K562 (cell line): ENCODE measurements at regions not wholly inside any gene's neighbourhood (a gene's known extent, or its start where the extent isn't known, plus 50 kb on each side); places are given as distances from the start of the nearest gene placed in this dataset.

ENCODE experiments used
- ATAC-seq: fragments of 200-7000 bp; cut with Tn5 transposase; 3 replicates; pipeline ENCODE4 v1.9.1; 2020; ENCODE audit warnings: moderate library complexity
- BruUV-seq: library from RNA; stranded (reverse); fragments of 400-500 nt; replicated peaks from 2 replicates; lab custom pipeline; 2021; lab: Mats Ljungman, UMichigan
- CTCF ChIA-PET: fragments of 300-600 bp; formaldehyde crosslinking; extraction: SDS; loops from one replicate; lab custom pipeline; 2021; ENCODE audit warnings: low intra/inter-chr PET ratio; lab: Yijun Ruan, JAX
- POLR2A ChIA-PET: fragments of 300-600, 350-650 bp; sonication (Branson Sonifier 250); formaldehyde crosslinking; extraction: SDS; loops from one replicate; lab custom pipeline; 2021; ENCODE audit warnings: antibody characterized with exemption, inconsistent platforms; lab: Yijun Ruan, JAX
- DNase-seq, 4 experiments: peaks; one replicate each; pipeline versions ENCODE4 v3.0.0 to v3.0.0-alpha.2; 2011 to 2018; ENCODE audit warnings: low spot score in 3 of 4, mixed read lengths in 3 of 4; ENCODE audit errors: extremely low read depth in 1 of 4
- FAIRE-seq: peaks from 2 replicates; lab custom pipeline; 2011; peaks lifted over from hg19 to GRCh38; lab: Jason Lieb, UNC
- H2AFZ ChIP-seq: 2 replicates; pipeline ENCODE4 v1.6.0; 2011; ENCODE audit warnings: low read depth, low read length, control low read depth, inconsistent platforms
- H3K27ac ChIP-seq: fragments of 200-600 bp; 3 replicates; pipeline ENCODE4 v1.8.0; 2011; ENCODE audit warnings: low read depth, mild to moderate bottlenecking, control low read depth, inconsistent platforms, low read length, moderate library complexity, mixed read lengths; ENCODE audit errors: extremely low read depth
- H3K27me3 ChIP-seq, 2 experiments: fragments of 300-600 bp in 1 of 2; 2 replicates in 1 of 2; 3 replicates in 1 of 2; pipeline versions ENCODE4 v1.6.0 to v1.8.0; 2011; ENCODE audit warnings: inconsistent platforms in 2 of 2, low read length in 2 of 2, mild to moderate bottlenecking in 1 of 2, mixed read lengths in 1 of 2, moderate library complexity in 1 of 2; ENCODE audit not compliant: control insufficient read depth in 2 of 2, insufficient read depth in 2 of 2
- H3K36me3 ChIP-seq: fragments of 300-600 bp; 3 replicates; pipeline ENCODE4 v1.8.0; 2011; ENCODE audit warnings: mild to moderate bottlenecking, low read length, inconsistent platforms; ENCODE audit not compliant: control insufficient read depth, insufficient read depth
- H3K4me1 ChIP-seq, 2 experiments: fragments of 200-600 bp in 1 of 2; replicated peaks in 1 of 2; 2 replicates in 1 of 2; 3 replicates in 1 of 2; pipeline versions ENCODE4 v1.5.1 to v1.8.0; 2011; ENCODE audit warnings: inconsistent platforms in 2 of 2, low read length in 2 of 2, mild to moderate bottlenecking in 1 of 2, mixed read lengths in 1 of 2, moderate library complexity in 1 of 2; ENCODE audit not compliant: control insufficient read depth in 2 of 2, insufficient read depth in 2 of 2
- H3K4me2 ChIP-seq: 2 replicates; pipeline ENCODE4 v1.6.1; 2011; ENCODE audit warnings: low read length, control low read depth, inconsistent platforms, mixed read lengths; ENCODE audit not compliant: insufficient read depth
- H3K4me3 ChIP-seq: fragments of 200-600 bp; sonication (generic), shearing (Covaris generic); 2 replicates; pipeline ENCODE4 v1.5.1; 2016; ENCODE audit warnings: control low read depth, inconsistent platforms
- H3K79me2 ChIP-seq: fragments of 200-600 bp; 3 replicates; pipeline ENCODE4 v1.8.0; 2011; ENCODE audit warnings: low read length, inconsistent platforms; ENCODE audit not compliant: control insufficient read depth, insufficient read depth
- H3K9ac ChIP-seq, 2 experiments: 2 replicates each; pipeline versions ENCODE4 v1.6.0 to v1.6.1; 2011; ENCODE audit warnings: low read depth in 2 of 2, low read length in 2 of 2, control low read depth in 1 of 2, inconsistent platforms in 1 of 2, mild to moderate bottlenecking in 1 of 2, mixed read lengths in 1 of 2; ENCODE audit not compliant: insufficient read depth in 1 of 2
- H3K9me1 ChIP-seq: one replicate; pipeline ENCODE4 v1.6.0; 2011; ENCODE audit warnings: inconsistent platforms, mild to moderate bottlenecking, low read length, moderate library complexity; ENCODE audit not compliant: control insufficient read depth, insufficient read depth
- H3K9me3 ChIP-seq: replicated peaks from 2 replicates; pipeline ENCODE4 v1.5.1; 2011; ENCODE audit warnings: low read depth, low read length, inconsistent platforms; ENCODE audit not compliant: control insufficient read depth, insufficient read depth
- H4K20me1 ChIP-seq: replicated peaks from 2 replicates; pipeline ENCODE4 v1.6.1; 2011; ENCODE audit warnings: low read length, inconsistent platforms, mixed read lengths; ENCODE audit not compliant: control insufficient read depth, insufficient read depth
- HDAC3 ChIP-seq: fragments of 450-650 bp; IDR thresholded peaks from 2 replicates; pipeline ENCODE4 v1.6.1; 2018; ENCODE audit warnings: borderline replicate concordance, mild to moderate bottlenecking, moderate library complexity; ENCODE audit not compliant: partially characterized antibody
- MCM5 ChIP-seq: fragments of 450-650 bp; IDR thresholded peaks from 2 replicates; pipeline ENCODE4 v1.6.1; 2016; ENCODE audit warnings: low read depth
- MTF1 ChIP-seq: fragments of 250-450 bp; sonication (Bioruptor Pico); IDR thresholded peaks from 2 replicates; pipeline ENCODE4 v1.9.0; 2021; ENCODE audit warnings: moderate library complexity, mild to moderate bottlenecking, inconsistent platforms, borderline replicate concordance
- NUFIP1 ChIP-seq: fragments of 450-650 bp; IDR thresholded peaks from 2 replicates; pipeline ENCODE4 v1.6.1; 2018; ENCODE audit not compliant: partially characterized antibody
- RNF2 ChIP-seq: sonication (generic); IDR thresholded peaks from 2 replicates; pipeline ENCODE4 v1.6.1; 2016
- TCF7 ChIP-seq: sonication (generic); IDR thresholded peaks from 2 replicates; pipeline ENCODE4 v1.6.1; 2016; ENCODE audit warnings: antibody characterized with exemption, borderline replicate concordance
- TRIM24 ChIP-seq, 2 experiments: fragments of 450-650 bp; IDR thresholded peaks; 2 replicates each; pipeline ENCODE4 v1.6.1; 2016
- XRCC5 ChIP-seq: fragments of 200-400 bp; formaldehyde crosslinking; IDR thresholded peaks from 2 replicates; pipeline ENCODE4 v1.6.1; 2017; ENCODE audit warnings: low read depth, mild to moderate bottlenecking, low read length
- ZNF263 ChIP-seq: sonication (generic); formaldehyde crosslinking; IDR thresholded peaks from 2 replicates; pipeline ENCODE4 v1.8.0; 2022; ENCODE audit warnings: mild to moderate bottlenecking, missing genetic modification reagents, borderline replicate concordance
- WGBS: fragments of 100-300 bp; shearing (Covaris generic); methylation state at CpG from one replicate; pipeline ENCODE4 v1.1.6; 2016; ENCODE audit warnings: low coverage, mixed read lengths; ENCODE audit not compliant: insufficient coverage; ENCODE audit errors: missing lambda C conversion rate; 5-methylcytosine and 5-hydroxymethylcytosine counted together
- in situ Hi-C: fragments of 300-500 bp; cut with MboI; formaldehyde crosslinking; loops from 4 replicates; pipeline ENCODE4 v1.15.0; 2018; ENCODE audit warnings: inconsistent platforms, mixed read lengths
- intact Hi-C: fragments of 100-400 bp; cut with micrococcal nuclease; formaldehyde crosslinking; loops from 2 replicates; pipeline ENCODE4 v1.14.2; 2022
- TF ChIP-seq, protein P1 (sequence below), 2 experiments: fragments of 450-650 bp; IDR thresholded peaks; 2 replicates each; pipeline ENCODE4 v1.6.1; 2018; ENCODE audit warnings: mild to moderate bottlenecking in 2 of 2, low read depth in 1 of 2; ENCODE audit not compliant: partially characterized antibody in 2 of 2
- TF ChIP-seq, protein P2 (sequence below): fragments of 450-650 bp; formaldehyde crosslinking; IDR thresholded peaks from 2 replicates; pipeline ENCODE4 v1.4.0; 2020; ENCODE audit warnings: mild to moderate bottlenecking, moderate library complexity
- TF ChIP-seq, protein P3 (sequence below): fragments of 250-450 bp; sonication (Bioruptor Pico); IDR thresholded peaks from 2 replicates; pipeline ENCODE4 v1.6.1; 2021; ENCODE audit warnings: mild to moderate bottlenecking
- TF ChIP-seq, protein P4 (sequence below): fragments of 250-450 bp; sonication (Bioruptor Pico); IDR thresholded peaks from 2 replicates; pipeline ENCODE4 v1.5.0; 2021; ENCODE audit warnings: mild to moderate bottlenecking, moderate library complexity

DNA sequence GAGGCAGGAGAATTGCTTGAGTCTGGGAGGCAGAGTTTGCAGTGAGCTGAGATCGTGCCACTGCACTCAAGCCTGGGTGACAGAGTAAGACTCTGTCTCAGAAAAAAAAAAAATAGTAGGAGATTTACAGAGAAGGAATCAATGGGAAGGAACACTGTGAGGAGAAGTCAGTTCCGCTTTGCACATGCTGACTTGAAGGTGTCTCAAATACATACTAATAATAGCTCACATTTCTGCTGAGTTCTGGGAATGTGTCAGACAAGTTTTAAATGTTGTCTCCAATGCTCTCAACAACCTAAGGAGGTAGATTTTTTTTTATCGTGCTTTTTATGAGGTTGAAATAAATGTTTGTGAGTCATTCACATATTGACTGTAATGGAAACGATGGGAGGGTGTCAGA is 654.9 kb upstream of the CELF2 start:
- Histone ChIP-seq H3K36me3 (no peaks in the 10 kb centered on the region), H3K27me3 (no peaks in the 10 kb centered on the region), H3K9me3 (no peaks in the 10 kb centered on the region), H3K27ac (no peak overlapping the region), H4K20me1 (no peaks in the 10 kb centered on the region), H2AFZ (no peak overlapping the region), H3K4me2 (no peak overlapping the region), H3K9me1 (no peaks in the 10 kb centered on the region), H3K9ac (no peak overlapping the region), H3K79me2 (no peaks in the 10 kb centered on the region), H3K4me1 (no peaks in the 10 kb centered on the region), H3K4me3 (no peak overlapping the region)
- 0% methylated on average over 4 of the region's 4 CpGs for WGBS
- no peak for DNase-seq
- no peak for FAIRE-seq
- TF ChIP-seq MCM5, result no peak
- TF ChIP-seq, protein P1, sequence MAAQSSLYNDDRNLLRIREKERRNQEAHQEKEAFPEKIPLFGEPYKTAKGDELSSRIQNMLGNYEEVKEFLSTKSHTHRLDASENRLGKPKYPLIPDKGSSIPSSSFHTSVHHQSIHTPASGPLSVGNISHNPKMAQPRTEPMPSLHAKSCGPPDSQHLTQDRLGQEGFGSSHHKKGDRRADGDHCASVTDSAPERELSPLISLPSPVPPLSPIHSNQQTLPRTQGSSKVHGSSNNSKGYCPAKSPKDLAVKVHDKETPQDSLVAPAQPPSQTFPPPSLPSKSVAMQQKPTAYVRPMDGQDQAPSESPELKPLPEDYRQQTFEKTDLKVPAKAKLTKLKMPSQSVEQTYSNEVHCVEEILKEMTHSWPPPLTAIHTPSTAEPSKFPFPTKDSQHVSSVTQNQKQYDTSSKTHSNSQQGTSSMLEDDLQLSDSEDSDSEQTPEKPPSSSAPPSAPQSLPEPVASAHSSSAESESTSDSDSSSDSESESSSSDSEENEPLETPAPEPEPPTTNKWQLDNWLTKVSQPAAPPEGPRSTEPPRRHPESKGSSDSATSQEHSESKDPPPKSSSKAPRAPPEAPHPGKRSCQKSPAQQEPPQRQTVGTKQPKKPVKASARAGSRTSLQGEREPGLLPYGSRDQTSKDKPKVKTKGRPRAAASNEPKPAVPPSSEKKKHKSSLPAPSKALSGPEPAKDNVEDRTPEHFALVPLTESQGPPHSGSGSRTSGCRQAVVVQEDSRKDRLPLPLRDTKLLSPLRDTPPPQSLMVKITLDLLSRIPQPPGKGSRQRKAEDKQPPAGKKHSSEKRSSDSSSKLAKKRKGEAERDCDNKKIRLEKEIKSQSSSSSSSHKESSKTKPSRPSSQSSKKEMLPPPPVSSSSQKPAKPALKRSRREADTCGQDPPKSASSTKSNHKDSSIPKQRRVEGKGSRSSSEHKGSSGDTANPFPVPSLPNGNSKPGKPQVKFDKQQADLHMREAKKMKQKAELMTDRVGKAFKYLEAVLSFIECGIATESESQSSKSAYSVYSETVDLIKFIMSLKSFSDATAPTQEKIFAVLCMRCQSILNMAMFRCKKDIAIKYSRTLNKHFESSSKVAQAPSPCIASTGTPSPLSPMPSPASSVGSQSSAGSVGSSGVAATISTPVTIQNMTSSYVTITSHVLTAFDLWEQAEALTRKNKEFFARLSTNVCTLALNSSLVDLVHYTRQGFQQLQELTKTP (IDR thresholded peaks at IDR 0.05; ENCODE audit: low read depth in 1 of 2, partially characterized antibody in 2 of 2), result no peak
- TF ChIP-seq HDAC3, result no peak
- no peak for TF ChIP-seq MTF1 (CRISPR knock-in tag)
- no peak for TF ChIP-seq ZNF263 (CRISPR knock-in tag)
- TF ChIP-seq, protein P2, sequence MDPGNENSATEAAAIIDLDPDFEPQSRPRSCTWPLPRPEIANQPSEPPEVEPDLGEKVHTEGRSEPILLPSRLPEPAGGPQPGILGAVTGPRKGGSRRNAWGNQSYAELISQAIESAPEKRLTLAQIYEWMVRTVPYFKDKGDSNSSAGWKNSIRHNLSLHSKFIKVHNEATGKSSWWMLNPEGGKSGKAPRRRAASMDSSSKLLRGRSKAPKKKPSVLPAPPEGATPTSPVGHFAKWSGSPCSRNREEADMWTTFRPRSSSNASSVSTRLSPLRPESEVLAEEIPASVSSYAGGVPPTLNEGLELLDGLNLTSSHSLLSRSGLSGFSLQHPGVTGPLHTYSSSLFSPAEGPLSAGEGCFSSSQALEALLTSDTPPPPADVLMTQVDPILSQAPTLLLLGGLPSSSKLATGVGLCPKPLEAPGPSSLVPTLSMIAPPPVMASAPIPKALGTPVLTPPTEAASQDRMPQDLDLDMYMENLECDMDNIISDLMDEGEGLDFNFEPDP, result no peak
- no peak for TF ChIP-seq NUFIP1
- no peak for TF ChIP-seq XRCC5
- TF ChIP-seq TCF7, result no peak
- TF ChIP-seq RNF2, result no peak
- TF ChIP-seq, protein P3, sequence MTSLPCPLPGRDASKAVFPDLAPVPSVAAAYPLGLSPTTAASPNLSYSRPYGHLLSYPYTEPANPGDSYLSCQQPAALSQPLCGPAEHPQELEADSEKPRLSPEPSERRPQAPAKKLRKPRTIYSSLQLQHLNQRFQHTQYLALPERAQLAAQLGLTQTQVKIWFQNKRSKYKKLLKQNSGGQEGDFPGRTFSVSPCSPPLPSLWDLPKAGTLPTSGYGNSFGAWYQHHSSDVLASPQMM (CRISPR knock-in tag), result no peak
- no peak for TF ChIP-seq TRIM24 (IDR thresholded peaks at IDR 0.05)
- TF ChIP-seq, protein P4, sequence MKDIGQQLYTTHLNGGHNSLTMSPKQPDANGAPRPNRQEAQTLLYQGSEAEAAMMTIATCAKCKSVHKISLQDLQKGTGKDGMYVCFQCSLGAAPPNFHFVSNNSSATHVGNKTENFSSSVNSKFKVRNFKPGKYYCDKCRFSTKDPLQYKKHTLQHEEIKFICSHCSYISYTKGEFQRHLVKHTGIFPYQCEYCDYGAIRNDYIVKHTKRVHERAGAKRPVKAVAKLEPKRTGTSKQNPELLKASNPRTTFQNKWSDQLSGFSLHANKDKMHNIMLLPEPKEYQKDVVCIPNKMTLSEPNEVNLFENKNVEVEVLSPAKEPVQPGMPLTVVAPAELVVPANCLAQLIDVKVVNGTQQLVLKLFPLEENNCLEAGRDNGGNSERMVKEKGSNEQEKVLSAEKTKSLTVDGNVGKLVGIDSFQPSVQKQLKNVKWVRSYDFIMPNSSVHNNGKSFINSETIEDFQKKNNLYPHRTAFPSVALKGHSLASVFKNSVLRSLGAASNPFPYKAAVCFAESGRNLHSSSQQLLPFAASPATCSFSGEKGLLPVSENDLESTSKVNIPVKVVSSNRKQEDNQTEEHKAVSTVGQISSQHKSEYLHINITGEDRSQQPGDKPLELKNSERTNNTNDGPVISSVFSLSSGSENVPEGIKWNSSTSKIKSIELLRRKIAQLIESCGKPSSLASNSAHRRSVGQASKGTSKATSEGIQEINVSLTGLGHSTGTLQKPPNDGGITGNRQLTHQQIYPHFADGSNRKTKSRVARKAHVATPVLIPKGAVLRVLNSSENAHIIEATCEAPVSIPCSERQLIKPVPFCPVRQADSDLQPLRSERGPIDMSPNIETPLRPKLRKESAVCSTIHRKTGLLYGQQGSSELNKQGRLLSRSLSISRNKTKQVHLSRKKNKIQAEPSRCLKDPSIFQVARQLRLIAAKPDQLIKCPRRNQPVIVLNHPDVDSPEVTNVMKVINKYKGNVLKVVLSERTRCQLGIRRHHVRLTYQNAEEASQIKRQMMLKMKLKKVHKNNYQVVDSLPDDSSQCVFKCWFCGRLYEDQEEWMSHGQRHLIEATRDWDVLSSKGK (CRISPR knock-in tag), result no peak
- ChIA-PET CTCF (no interaction called here), POLR2A (no interaction called here)
- intact Hi-C loops (no loop called here), in situ Hi-C loops (no loop called here)
- no TSS peak for BruUV-seq
- ATAC-seq, result no peak
